ENCODE measurements at regions not wholly inside any gene's neighbourhood (a gene's known extent, or its start where the extent isn't known, plus 50 kb on each side); places are given as distances from the start of the nearest gene placed in this dataset.

DNA sequence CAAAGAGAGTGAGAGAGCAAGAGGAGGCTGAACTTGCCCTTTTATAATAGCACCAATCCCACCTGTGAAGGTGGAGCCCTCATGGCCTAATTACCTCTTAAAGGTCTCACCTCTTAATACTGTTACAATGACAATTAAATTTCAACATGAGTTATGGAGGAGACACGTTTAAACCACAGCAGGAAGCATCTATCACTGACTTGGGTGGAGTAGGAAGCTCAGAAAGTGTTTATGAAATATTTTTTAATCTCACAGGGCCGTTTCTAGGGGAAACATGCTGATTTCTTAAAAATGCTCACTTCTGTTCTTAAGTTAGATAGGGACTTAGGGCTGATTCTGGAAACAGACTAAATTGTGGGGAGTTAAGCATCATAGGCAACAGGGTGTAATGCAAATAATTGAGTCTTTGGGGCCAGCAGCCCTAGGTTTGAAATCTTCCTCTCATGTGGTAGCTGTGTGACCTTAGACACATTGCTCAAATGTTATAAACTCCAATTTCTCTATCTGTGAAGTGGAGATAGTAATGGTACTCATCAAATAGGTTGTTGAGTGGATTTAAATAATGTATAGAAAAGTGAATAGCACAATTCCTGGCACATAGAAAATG is 133.3 kb upstream of the KLHL25 start:
- Mint-ChIP-seq H3K36me3 (ENCODE audit: low read depth, unreplicated experiment) (no peaks in the 10 kb centered on the region), H3K27me3 (ENCODE audit: low read depth, unreplicated experiment) (peaks cover 3% of the 10 kb centered on the region), H3K27ac (ENCODE audit: unreplicated experiment) (no peak overlapping the region), H3K4me1 (ENCODE audit: low read depth, unreplicated experiment) (no peaks in the 10 kb centered on the region), H3K9me3 (ENCODE audit: unreplicated experiment) (peaks cover 5% of the 10 kb centered on the region), H3K4me3 (ENCODE audit: unreplicated experiment) (no peak overlapping the region)
- H3K4me1 ChIP-seq (ENCODE audit: insufficient read depth, low read length), result no peaks in the 10 kb centered on the region
- no peaks in the 10 kb centered on the region for H3K79me2 ChIP-seq (ENCODE audit: insufficient read depth, low read length)
- no peak overlapping the region for H3K9ac ChIP-seq (ENCODE audit: low read length)
- H3K27ac ChIP-seq (ENCODE audit: low read depth, low read length), result no peak overlapping the region
- TF ChIP-seq EZH2 (IDR thresholded peaks at IDR 0.05; ENCODE audit: insufficient read depth, low read length), result no peak
- TF ChIP-seq, protein P1, sequence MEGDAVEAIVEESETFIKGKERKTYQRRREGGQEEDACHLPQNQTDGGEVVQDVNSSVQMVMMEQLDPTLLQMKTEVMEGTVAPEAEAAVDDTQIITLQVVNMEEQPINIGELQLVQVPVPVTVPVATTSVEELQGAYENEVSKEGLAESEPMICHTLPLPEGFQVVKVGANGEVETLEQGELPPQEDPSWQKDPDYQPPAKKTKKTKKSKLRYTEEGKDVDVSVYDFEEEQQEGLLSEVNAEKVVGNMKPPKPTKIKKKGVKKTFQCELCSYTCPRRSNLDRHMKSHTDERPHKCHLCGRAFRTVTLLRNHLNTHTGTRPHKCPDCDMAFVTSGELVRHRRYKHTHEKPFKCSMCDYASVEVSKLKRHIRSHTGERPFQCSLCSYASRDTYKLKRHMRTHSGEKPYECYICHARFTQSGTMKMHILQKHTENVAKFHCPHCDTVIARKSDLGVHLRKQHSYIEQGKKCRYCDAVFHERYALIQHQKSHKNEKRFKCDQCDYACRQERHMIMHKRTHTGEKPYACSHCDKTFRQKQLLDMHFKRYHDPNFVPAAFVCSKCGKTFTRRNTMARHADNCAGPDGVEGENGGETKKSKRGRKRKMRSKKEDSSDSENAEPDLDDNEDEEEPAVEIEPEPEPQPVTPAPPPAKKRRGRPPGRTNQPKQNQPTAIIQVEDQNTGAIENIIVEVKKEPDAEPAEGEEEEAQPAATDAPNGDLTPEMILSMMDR (IDR thresholded peaks at IDR 0.05; ENCODE audit: insufficient read depth, low read depth, low read length), result no peak
- H3K36me3 ChIP-seq (ENCODE audit: insufficient read depth, low read length), result no peaks in the 10 kb centered on the region
- no peaks in the 10 kb centered on the region for H3K27me3 ChIP-seq (ENCODE audit: insufficient read depth, low read length)
- no peaks in the 10 kb centered on the region for H4K20me1 ChIP-seq (ENCODE audit: insufficient read depth, low read length)
- FAIRE-seq (no peak), DNase-seq (ENCODE audit: low read depth) (no peak)
- H3K9me3 ChIP-seq (ENCODE audit: insufficient read depth, low read depth, low read length), result no peaks in the 10 kb centered on the region
- H3K4me2 ChIP-seq (ENCODE audit: low read length), result no peak overlapping the region
- no peak overlapping the region for H3K4me3 ChIP-seq (ENCODE audit: insufficient read depth, low read depth, low read length)
- H2AFZ ChIP-seq (ENCODE audit: low read depth, low read length), result no peak overlapping the region

DNA sequence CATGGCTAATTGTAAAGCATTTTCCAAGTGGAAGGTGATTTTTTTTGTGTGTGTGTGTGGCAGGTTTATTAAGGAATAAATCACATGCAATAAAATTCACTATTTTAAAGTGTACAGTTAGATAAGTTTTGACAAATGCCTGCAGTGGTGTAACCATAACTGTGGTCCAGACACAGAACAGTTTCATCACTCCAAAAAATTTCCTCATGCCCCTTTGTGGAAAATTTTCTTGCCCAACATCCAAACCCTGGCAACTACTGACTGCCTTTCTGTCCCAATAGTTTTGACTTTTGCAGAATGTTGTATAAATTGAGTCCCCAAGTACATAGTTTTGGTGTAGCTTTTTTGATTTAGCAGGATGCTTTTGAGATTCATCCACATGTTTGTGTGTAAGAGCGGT is 135.1 kb upstream of the KLHL25 start:
- Histone ChIP-seq H3K27ac (ENCODE audit: low read depth, low read length) (no peak overlapping the region), H3K79me2 (ENCODE audit: insufficient read depth, low read length) (no peaks in the 10 kb centered on the region), H4K20me1 (ENCODE audit: insufficient read depth, low read length) (no peaks in the 10 kb centered on the region), H3K27me3 (ENCODE audit: insufficient read depth, low read length) (no peaks in the 10 kb centered on the region), H3K36me3 (ENCODE audit: insufficient read depth, low read length) (no peaks in the 10 kb centered on the region), H3K9ac (ENCODE audit: low read length) (no peak overlapping the region), H3K9me3 (ENCODE audit: insufficient read depth, low read depth, low read length) (no peaks in the 10 kb centered on the region), H3K4me3 (ENCODE audit: insufficient read depth, low read depth, low read length) (no peak overlapping the region), H3K4me2 (ENCODE audit: low read length) (no peak overlapping the region), H2AFZ (ENCODE audit: low read depth, low read length) (no peak overlapping the region), H3K4me1 (ENCODE audit: insufficient read depth, low read length) (no peaks in the 10 kb centered on the region)
- Mint-ChIP-seq H3K4me3 (ENCODE audit: unreplicated experiment) (peak overlapping the region; percentile 12), H3K9me3 (ENCODE audit: unreplicated experiment) (peaks cover 5% of the 10 kb centered on the region), H3K4me1 (ENCODE audit: low read depth, unreplicated experiment) (no peaks in the 10 kb centered on the region), H3K36me3 (ENCODE audit: low read depth, unreplicated experiment) (no peaks in the 10 kb centered on the region), H3K27ac (ENCODE audit: unreplicated experiment) (no peak overlapping the region), H3K27me3 (ENCODE audit: low read depth, unreplicated experiment) (peaks cover 3% of the 10 kb centered on the region)
- TF ChIP-seq, protein P1 (IDR thresholded peaks at IDR 0.05; ENCODE audit: insufficient read depth, low read depth, low read length), result no peak
- TF ChIP-seq EZH2 (IDR thresholded peaks at IDR 0.05; ENCODE audit: insufficient read depth, low read length), result no peak
- DNase-seq (ENCODE audit: low read depth) (peak; percentile 14), FAIRE-seq (no peak)

DNA sequence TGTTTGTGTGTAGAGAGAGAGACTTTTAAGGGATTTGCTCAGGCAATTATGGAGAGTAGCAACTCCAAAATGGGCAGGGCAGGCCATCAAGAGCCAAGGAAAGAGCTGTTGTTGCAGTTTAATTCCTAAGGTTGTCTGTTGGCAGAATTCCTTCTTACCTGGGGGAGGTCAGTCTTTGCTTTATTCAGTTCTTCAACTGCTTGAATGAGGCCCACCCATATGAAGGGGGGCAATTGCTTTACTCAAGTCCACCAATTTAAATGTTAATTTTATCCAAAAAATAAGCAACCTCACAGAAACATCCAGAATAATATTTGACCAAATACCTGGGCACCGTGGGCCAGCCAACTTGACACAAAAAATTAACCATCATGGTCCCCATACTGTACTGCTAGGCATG is 137.7 kb upstream of the KLHL25 start:
- Mint-ChIP-seq H3K4me3 (ENCODE audit: unreplicated experiment) (no peak overlapping the region), H3K27ac (ENCODE audit: unreplicated experiment) (no peak overlapping the region), H3K36me3 (ENCODE audit: low read depth, unreplicated experiment) (no peaks in the 10 kb centered on the region), H3K4me1 (ENCODE audit: low read depth, unreplicated experiment) (no peaks in the 10 kb centered on the region), H3K9me3 (ENCODE audit: unreplicated experiment) (peaks cover 3% of the 10 kb centered on the region), H3K27me3 (ENCODE audit: low read depth, unreplicated experiment) (no peaks in the 10 kb centered on the region)
- DNase-seq (ENCODE audit: low read depth) (no peak), FAIRE-seq (no peak)
- H2AFZ ChIP-seq (ENCODE audit: low read depth, low read length), result no peak overlapping the region
- TF ChIP-seq, protein P1 (IDR thresholded peaks at IDR 0.05; ENCODE audit: insufficient read depth, low read depth, low read length), result no peak
- TF ChIP-seq EZH2 (IDR thresholded peaks at IDR 0.05; ENCODE audit: insufficient read depth, low read length), result no peak
- no peaks in the 10 kb centered on the region for H3K36me3 ChIP-seq (ENCODE audit: insufficient read depth, low read length)
- no peak overlapping the region for H3K4me3 ChIP-seq (ENCODE audit: insufficient read depth, low read depth, low read length)
- H3K9me3 ChIP-seq (ENCODE audit: insufficient read depth, low read depth, low read length), result no peaks in the 10 kb centered on the region
- H3K4me1 ChIP-seq (ENCODE audit: insufficient read depth, low read length), result no peaks in the 10 kb centered on the region
- no peaks in the 10 kb centered on the region for H3K79me2 ChIP-seq (ENCODE audit: insufficient read depth, low read length)
- no peak overlapping the region for H3K4me2 ChIP-seq (ENCODE audit: low read length)
- H3K9ac ChIP-seq (ENCODE audit: low read length), result no peak overlapping the region
- H3K27me3 ChIP-seq (ENCODE audit: insufficient read depth, low read length), result no peaks in the 10 kb centered on the region
- no peak overlapping the region for H3K27ac ChIP-seq (ENCODE audit: low read depth, low read length)
- no peaks in the 10 kb centered on the region for H4K20me1 ChIP-seq (ENCODE audit: insufficient read depth, low read length)

All from astrocyte (in vitro differentiated cells and primary cell).